H1 (cell line): ENCODE measurements at regions not wholly inside any gene's neighbourhood (a gene's known extent, or its start where the extent isn't known, plus 50 kb on each side); places are given as distances from the start of the nearest gene placed in this dataset.

Experiments
- CTCF ChIA-PET: fragments of 300-600 bp; sonication (Branson Sonifier 250); formaldehyde crosslinking; loops from one replicate; lab custom pipeline; 2021; ENCODE audit not compliant: partially characterized antibody; lab: Charles Lee
- POLR2A ChIA-PET: fragments of 300-600 bp; sonication (Branson Sonifier 250); formaldehyde crosslinking; loops from one replicate; lab custom pipeline; 2021; ENCODE audit warnings: inconsistent platforms; ENCODE audit not compliant: partially characterized antibody; lab: Charles Lee
- DNase-seq, 2 experiments: peaks; one replicate each; pipeline versions ENCODE4 v3.0.0 to v3.0.0-alpha.2; 2010 to 2022; ENCODE audit warnings: low spot score in 2 of 2, low read depth in 1 of 2, mixed read lengths in 1 of 2
- FAIRE-seq: peaks from 2 replicates; lab custom pipeline; 2011; peaks lifted over from hg19 to GRCh38; lab: Jason Lieb, UNC
- H2AFZ ChIP-seq: 2 replicates; pipeline ENCODE4 v1.8.1; 2012; ENCODE audit warnings: low read length, inconsistent platforms
- H2AK5ac ChIP-seq: 2 replicates; pipeline ENCODE4 v1.6.1; 2013; ENCODE audit warnings: low read depth, low read length
- H2BK120ac ChIP-seq: replicated peaks from 2 replicates; pipeline ENCODE3; 2013; ENCODE audit warnings: low read depth, low read length, inconsistent platforms
- H2BK12ac ChIP-seq: 2 replicates; pipeline ENCODE4 v1.6.1; 2013; ENCODE audit warnings: low read depth, low read length
- H2BK15ac ChIP-seq: 2 replicates; pipeline ENCODE4 v1.6.1; 2013; ENCODE audit warnings: low read length
- H2BK20ac ChIP-seq: 2 replicates; pipeline ENCODE4 v1.6.1; 2013; ENCODE audit warnings: low read length
- H2BK5ac ChIP-seq: 2 replicates; pipeline ENCODE4 v1.6.1; 2013; ENCODE audit warnings: low read depth, low read length
- H3K14ac ChIP-seq: 2 replicates; pipeline ENCODE4 v1.6.1; 2013; ENCODE audit warnings: inconsistent platforms; ENCODE audit not compliant: insufficient read length
- H3K18ac ChIP-seq: 2 replicates; pipeline ENCODE4 v1.6.1; 2013; ENCODE audit warnings: low read length; ENCODE audit errors: extremely low read depth
- H3K23ac ChIP-seq: 2 replicates; pipeline ENCODE4 v1.6.1; 2013; ENCODE audit warnings: inconsistent platforms; ENCODE audit not compliant: insufficient read length
- H3K23me2 ChIP-seq: 2 replicates; pipeline ENCODE4 v1.6.1; 2013; ENCODE audit warnings: low read depth, low read length
- H3K27ac ChIP-seq: 2 replicates; pipeline ENCODE4 v1.6.1; 2011; ENCODE audit warnings: low read depth, low read length, inconsistent platforms
- H3K27me3 ChIP-seq, 4 experiments: replicated peaks in 1 of 4; 1 replicate in 1 of 4; 2 replicates in 3 of 4; pipeline versions ENCODE4 v1.6.1 to v1.8.1; 2011 to 2013; ENCODE audit warnings: low read length in 3 of 4, mild to moderate bottlenecking in 3 of 4, inconsistent platforms in 2 of 4, mixed read lengths in 2 of 4, moderate library complexity in 1 of 4; ENCODE audit not compliant: control insufficient read depth in 3 of 4, insufficient read depth in 3 of 4; ENCODE audit errors: extremely low read depth in 1 of 4
- H3K36me3 ChIP-seq, 4 experiments: 2 replicates each; pipeline versions ENCODE4 v1.6.1 to v1.8.1; 2011 to 2013; ENCODE audit warnings: mild to moderate bottlenecking in 4 of 4, low read length in 3 of 4, moderate library complexity in 2 of 4, control low read depth in 1 of 4, inconsistent platforms in 1 of 4; ENCODE audit not compliant: insufficient read depth in 4 of 4, control insufficient read depth in 2 of 4
- H3K4ac ChIP-seq: replicated peaks from 2 replicates; pipeline ENCODE3; 2013; ENCODE audit warnings: low read length, low read depth, mixed read lengths, inconsistent platforms; ENCODE audit not compliant: insufficient read length
- H3K4me1 ChIP-seq, 4 experiments: replicated peaks in 1 of 4; 1 replicate in 1 of 4; 2 replicates in 3 of 4; pipeline versions ENCODE4 v1.6.1 to v1.8.1; 2011 to 2013; ENCODE audit warnings: low read length in 3 of 4, inconsistent platforms in 2 of 4, mixed read lengths in 1 of 4; ENCODE audit not compliant: insufficient read depth in 4 of 4, control insufficient read depth in 3 of 4
- H3K4me2 ChIP-seq, 2 experiments: 2 replicates each; pipeline versions ENCODE4 v1.6.1 to v1.8.1; 2011 to 2013; ENCODE audit warnings: low read depth in 2 of 2, low read length in 2 of 2, control low read depth in 1 of 2, inconsistent platforms in 1 of 2, mild to moderate bottlenecking in 1 of 2; ENCODE audit not compliant: insufficient read depth in 1 of 2
- H3K4me3 ChIP-seq, 4 experiments: fragments of 200-600, 300-600 bp in 1 of 4; sonication (generic), shearing (Covaris generic), sonication (Bioruptor Twin) in 1 of 4; 2 replicates each; pipeline versions ENCODE4 v1.5.1 to v1.8.1; 2011 to 2016; ENCODE audit warnings: low read length in 4 of 4, low read depth in 3 of 4, control low read depth in 2 of 4, inconsistent platforms in 2 of 4, mild to moderate bottlenecking in 2 of 4, mixed read lengths in 1 of 4, moderate library complexity in 1 of 4; ENCODE audit not compliant: insufficient read depth in 2 of 4; ENCODE audit errors: extremely low read depth in 1 of 4
- H3K56ac ChIP-seq: replicated peaks from 2 replicates; pipeline ENCODE3; 2013; ENCODE audit warnings: low read depth, mild to moderate bottlenecking, mixed read lengths, low read length, inconsistent platforms; ENCODE audit not compliant: insufficient read length
- H3K79me1 ChIP-seq: 2 replicates; pipeline ENCODE4 v1.6.1; 2013; ENCODE audit warnings: low read depth, low read length, control low read depth
- H3K79me2 ChIP-seq, 2 experiments: 2 replicates each; pipeline versions ENCODE4 v1.6.1 to v1.8.1; 2012 to 2013; ENCODE audit warnings: low read length in 2 of 2, mild to moderate bottlenecking in 2 of 2, inconsistent platforms in 1 of 2; ENCODE audit not compliant: insufficient read depth in 2 of 2, control insufficient read depth in 1 of 2
- H3K9ac ChIP-seq, 4 experiments: replicated peaks in 1 of 4; 1 replicate in 1 of 4; 2 replicates in 3 of 4; pipeline versions ENCODE4 v1.6.1 to v1.8.1; 2011 to 2013; ENCODE audit warnings: low read depth in 3 of 4, low read length in 3 of 4, control low read depth in 2 of 4, mild to moderate bottlenecking in 2 of 4, moderate library complexity in 2 of 4, inconsistent platforms in 1 of 4; ENCODE audit errors: extremely low read depth in 1 of 4
- H3K9me3 ChIP-seq, 2 experiments: 2 replicates each; pipeline versions ENCODE4 v1.6.1 to v1.8.1; 2012 to 2013; ENCODE audit warnings: mild to moderate bottlenecking in 2 of 2, moderate library complexity in 2 of 2, control low read depth in 1 of 2, inconsistent platforms in 1 of 2, low read depth in 1 of 2, low read length in 1 of 2, mixed read lengths in 1 of 2; ENCODE audit not compliant: insufficient read depth in 2 of 2
- H4K20me1 ChIP-seq, 2 experiments: replicated peaks in 1 of 2; 2 replicates each; pipeline versions ENCODE3 to v1.8.1; 2011 to 2013; ENCODE audit warnings: inconsistent platforms in 2 of 2, low read length in 2 of 2, mild to moderate bottlenecking in 1 of 2; ENCODE audit not compliant: insufficient read depth in 2 of 2, control insufficient read depth in 1 of 2
- H4K5ac ChIP-seq: 2 replicates; pipeline ENCODE4 v1.6.1; 2013; ENCODE audit warnings: low read length, low read depth, mixed read lengths, inconsistent platforms; ENCODE audit not compliant: insufficient read length
- H4K8ac ChIP-seq: 2 replicates; pipeline ENCODE4 v1.8.0; 2013; ENCODE audit warnings: mild to moderate bottlenecking, moderate library complexity, low read length, inconsistent platforms; ENCODE audit not compliant: insufficient read depth; ENCODE audit errors: extremely low read depth
- H4K91ac ChIP-seq: replicated peaks from 2 replicates; pipeline ENCODE3; 2013; ENCODE audit warnings: low read length, mixed read lengths, inconsistent platforms; ENCODE audit not compliant: insufficient read length
- ASH2L ChIP-seq: fragments of 200-600, 300-600 bp; sonication (generic); IDR thresholded peaks from one replicate; pipeline ENCODE4 v1.7.1; 2017; ENCODE audit warnings: low read length
- BACH1 ChIP-seq: IDR thresholded peaks from 2 replicates; pipeline ENCODE4 v1.6.1; 2012; ENCODE audit warnings: low read length, improper control_type of control experiment
- CBX8 ChIP-seq: fragments of 300-800, 300-1000 bp; sonication (generic); IDR thresholded peaks from 2 replicates; pipeline ENCODE4 v1.7.1; 2016; ENCODE audit warnings: low read depth, low read length, borderline replicate concordance
- CEBPB ChIP-seq: IDR thresholded peaks from 2 replicates; pipeline ENCODE4 v1.6.1; 2012; ENCODE audit warnings: low read depth, low read length
- FOSL1 ChIP-seq: IDR thresholded peaks from 2 replicates; pipeline ENCODE4 v1.6.1; 2011; ENCODE audit warnings: mild to moderate bottlenecking, low read depth, low read length, moderate library complexity; ENCODE audit not compliant: insufficient read depth
- GTF2F1 ChIP-seq: IDR thresholded peaks from 2 replicates; pipeline ENCODE4 v1.6.1; 2012; ENCODE audit warnings: low read depth, low read length, improper control_type of control experiment, borderline replicate concordance
- HDAC2 ChIP-seq, 2 experiments: fragments of 300-600 bp in 1 of 2; sonication (generic) in 1 of 2; IDR thresholded peaks; 2 replicates each; pipeline ENCODE4 v1.6.1; 2011 to 2012; ENCODE audit warnings: low read depth in 2 of 2, low read length in 2 of 2, mild to moderate bottlenecking in 2 of 2, moderate library complexity in 2 of 2, borderline replicate concordance in 1 of 2, inconsistent platforms in 1 of 2
- JUN ChIP-seq: IDR thresholded peaks from 2 replicates; pipeline ENCODE4 v1.6.1; 2011; ENCODE audit warnings: low read depth, mild to moderate bottlenecking, improper control_type of control experiment, low read length
- SRF ChIP-seq: IDR thresholded peaks from 2 replicates; pipeline ENCODE4 v1.6.1; 2011; ENCODE audit warnings: mild to moderate bottlenecking, low read depth, low read length, moderate library complexity
- TAF7 ChIP-seq: optimal IDR thresholded peaks from 2 replicates; pipeline ENCODE3; 2011; ENCODE audit warnings: low read depth, mild to moderate bottlenecking, inconsistent platforms, low read length, moderate library complexity, borderline replicate concordance
- WGBS, 2 experiments: shearing (Covaris generic) in 1 of 2; methylation state at CpG; one replicate each; pipeline versions ENCODE4 v1.1.6 to v1.1.7; 2013 to 2015; ENCODE audit warnings: low lambda C conversion rate in 2 of 2, mixed read lengths in 2 of 2, inconsistent platforms in 1 of 2, low coverage in 1 of 2, missing lambda C conversion rate in 1 of 2; ENCODE audit not compliant: insufficient replicate concordance in 2 of 2, insufficient coverage in 1 of 2, insufficient read length in 1 of 2; ENCODE audit errors: extremely low coverage in 1 of 2, missing lambda C conversion rate in 1 of 2; 5-methylcytosine and 5-hydroxymethylcytosine counted together

DNA sequence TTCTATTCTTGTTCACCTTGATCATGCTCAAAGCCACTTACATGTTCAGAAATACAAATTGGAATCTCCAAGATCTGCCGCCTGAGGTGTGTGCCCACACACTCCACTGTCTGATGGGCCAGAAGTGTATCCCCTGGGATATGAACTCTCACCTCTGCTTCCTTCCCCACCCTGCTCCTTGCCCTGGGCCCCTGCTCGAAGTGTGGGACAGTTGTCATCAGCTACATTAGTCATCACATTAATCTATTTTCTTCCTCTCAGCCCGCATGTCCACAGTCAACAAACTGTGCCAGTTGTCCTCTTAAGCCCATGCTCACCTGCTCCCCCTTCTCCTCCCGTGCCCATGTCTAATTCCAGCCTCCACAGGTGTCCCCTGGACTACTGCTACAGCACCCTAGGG, 154.7 kb downstream of the PTPN20 start:
- Histone ChIP-seq H3K27me3 (no peaks in the 10 kb centered on the region; a peak in 1 of 7 replicates), H3K9me3 (no peaks in the 10 kb centered on the region), H3K23ac (no peak overlapping the region), H2BK15ac (no peak overlapping the region), H3K27ac (no peak overlapping the region), H4K8ac (no peak overlapping the region), H2BK5ac (no peak overlapping the region), H2BK12ac (no peak overlapping the region), H3K14ac (no peak overlapping the region), H4K91ac (no peak overlapping the region), H4K5ac (no peak overlapping the region), H2BK20ac (no peak overlapping the region), H3K18ac (no peak overlapping the region), H3K36me3 (no peaks in the 10 kb centered on the region), H2AK5ac (no peak overlapping the region), H3K56ac (no peak overlapping the region), H4K20me1 (no peaks in the 10 kb centered on the region), H2AFZ (no peak overlapping the region), H3K23me2 (no peaks in the 10 kb centered on the region), H3K4ac (no peak overlapping the region), H3K4me3 (no peak overlapping the region), H3K4me2 (no peak overlapping the region), H2BK120ac (no peak overlapping the region), H3K4me1 (no peaks in the 10 kb centered on the region), H3K9ac (no peak overlapping the region), H3K79me1 (no peaks in the 10 kb centered on the region), H3K79me2 (no peaks in the 10 kb centered on the region)
- DNase-seq (no peak), FAIRE-seq (no peak)
- ChIA-PET CTCF (interaction anchor here (3.8 kb wide), 1 partner anchor 18 kb away, joined by 14 read pairs; no protein-coding TSS in a partner anchor), POLR2A (no interaction called here)
- 87% methylated on average over 4 of the region's 4 CpGs; no CpG with 5 or more reads in 1 of the 2 experiments for WGBS, 2 experiments
- TF ChIP-seq TAF7 (no peak), GTF2F1 (no peak), BACH1 (no peak), FOSL1 (no peak), CEBPB (no peak), HDAC2 (IDR thresholded peaks at IDR 0.05; ENCODE audit: borderline replicate concordance in 1 of 2, low read depth in 2 of 2, low read length in 2 of 2) (no peak), CBX8 (no peak), ASH2L (no peak), JUN (no peak), SRF (no peak)
